SU-DHL-6 (cell line): ENCODE measurements at regions not wholly inside any gene's neighbourhood (a gene's known extent, or its start where the extent isn't known, plus 50 kb on each side); places are given as distances from the start of the nearest gene placed in this dataset.

Experiments
- H2AFZ ChIP-seq: fragments of 200-600 bp; sonication (generic); 2 replicates; pipeline ENCODE4 v1.6.1; 2014; ENCODE audit warnings: low read depth, mild to moderate bottlenecking, moderate library complexity, mixed read lengths, antibody characterized with exemption, low read length; ENCODE audit not compliant: severe bottlenecking
- H3F3A ChIP-seq: fragments of 200-600 bp; shearing (Covaris generic); 2 replicates; pipeline ENCODE4 v1.6.0; 2016; ENCODE audit warnings: antibody characterized with exemption, mild to moderate bottlenecking; ENCODE audit not compliant: insufficient read depth
- H3K27ac ChIP-seq: fragments of 200-600 bp; sonication (generic); 2 replicates; pipeline ENCODE4 v1.5.1; 2016; ENCODE audit warnings: low read depth, mild to moderate bottlenecking, low read length, moderate library complexity, mixed read lengths
- H3K27me3 ChIP-seq: fragments of 200-600 bp; sonication (generic), shearing (Covaris generic); 2 replicates; pipeline ENCODE4 v1.6.0; 2014; ENCODE audit warnings: mild to moderate bottlenecking, low read length
- H3K36me3 ChIP-seq: fragments of 200-600 bp; sonication (generic); 2 replicates; pipeline ENCODE4 v1.6.1; 2014; ENCODE audit warnings: mild to moderate bottlenecking, low read length, mixed read lengths
- H3K4me2 ChIP-seq: fragments of 300-600, 200-600 bp; shearing (Covaris generic), sonication (generic); 2 replicates; pipeline ENCODE4 v1.6.0; 2014; ENCODE audit warnings: low read length, low read depth, mild to moderate bottlenecking; ENCODE audit not compliant: poor library complexity, severe bottlenecking
- H3K4me3 ChIP-seq: fragments of 200-600 bp; sonication (generic); 2 replicates; pipeline ENCODE4 v1.5.1; 2014; ENCODE audit warnings: antibody characterized with exemption, low read length, mild to moderate bottlenecking, mixed read lengths; ENCODE audit not compliant: insufficient read depth, poor library complexity, severe bottlenecking
- H3K79me2 ChIP-seq: fragments of 200-600 bp; sonication (generic); 2 replicates; pipeline ENCODE4 v1.6.1; 2014; ENCODE audit warnings: mild to moderate bottlenecking, low read length, moderate library complexity; ENCODE audit not compliant: insufficient read depth
- H3K9ac ChIP-seq: fragments of 200-600 bp; sonication (generic); 2 replicates; pipeline ENCODE4 v1.7.0; 2014; ENCODE audit warnings: mild to moderate bottlenecking, low read length
- H3K9me2 ChIP-seq: fragments of 200-600 bp; sonication (generic); replicated peaks from 2 replicates; pipeline ENCODE4 v1.6.1; 2014; ENCODE audit warnings: low read length; ENCODE audit not compliant: insufficient read depth
- H3K9me3 ChIP-seq: fragments of 200-600 bp; sonication (generic); 2 replicates; pipeline ENCODE4 v1.6.1; 2014; ENCODE audit warnings: low read length, mixed read lengths; ENCODE audit not compliant: insufficient read depth
- H4K20me1 ChIP-seq: fragments of 200-600 bp; sonication (generic); 2 replicates; pipeline ENCODE4 v1.6.1; 2014; ENCODE audit warnings: low read depth, mild to moderate bottlenecking, antibody characterized with exemption, low read length, moderate library complexity, mixed read lengths
- CTCF ChIP-seq: fragments of 200-600 bp; sonication (generic); IDR thresholded peaks from one replicate; pipeline ENCODE4 v1.5.1; 2017; ENCODE audit warnings: antibody characterized with exemption, mild to moderate bottlenecking, low read length, moderate library complexity; ENCODE audit not compliant: insufficient read depth, poor library complexity, severe bottlenecking
- EZH2phosphoT487 ChIP-seq: fragments of 200-600 bp; sonication (generic), shearing (Covaris generic); conservative IDR thresholded peaks from 2 replicates; pipeline ENCODE4 v1.6.1; 2018; ENCODE audit warnings: mild to moderate bottlenecking, antibody characterized with exemption, low read length, moderate library complexity, mixed read lengths

- Histone ChIP-seq H2AFZ (no peak overlapping the region), H3K4me2 (no peak overlapping the region), H3K27ac (no peak overlapping the region), H3F3A (no peaks in the 10 kb centered on the region), H3K36me3 (no peaks in the 10 kb centered on the region), H3K9ac (no peak overlapping the region), H3K9me2 (no peaks in the 10 kb centered on the region), H3K4me3 (no peak overlapping the region), H4K20me1 (no peaks in the 10 kb centered on the region), H3K79me2 (no peaks in the 10 kb centered on the region), H3K9me3 (peaks cover 9% of the 10 kb centered on the region), H3K27me3 (no peaks in the 10 kb centered on the region)
- TF ChIP-seq EZH2phosphoT487: no peak
- TF ChIP-seq CTCF: no peak
Measured at GRCh38 chr5:28430565-28431178, 1392.3 kb upstream of the CDH9 start.

GRCh38 chr5:28421141-28421540, 1382.8 kb upstream of the CDH9 start:
- no peaks in the 10 kb centered on the region for H3K79me2 ChIP-seq
- no peak overlapping the region for H3K27ac ChIP-seq
- no peaks in the 10 kb centered on the region for H4K20me1 ChIP-seq
- H3K27me3 ChIP-seq: no peaks in the 10 kb centered on the region
- no peak overlapping the region for H2AFZ ChIP-seq
- TF ChIP-seq CTCF (no peak), EZH2phosphoT487 (no peak)
- H3K9ac ChIP-seq: no peak overlapping the region
- H3K9me2 ChIP-seq: no peaks in the 10 kb centered on the region
- H3K9me3 ChIP-seq: peaks cover 3% of the 10 kb centered on the region
- no peak overlapping the region for H3K4me2 ChIP-seq
- H3K4me3 ChIP-seq: no peak overlapping the region
- H3K36me3 ChIP-seq: no peaks in the 10 kb centered on the region
- H3F3A ChIP-seq: no peaks in the 10 kb centered on the region

GRCh38 chr5:28415791-28416443, 1377.5 kb upstream of the CDH9 start:
- no peaks in the 10 kb centered on the region for H3K79me2 ChIP-seq
- TF ChIP-seq CTCF: no peak
- no peak for TF ChIP-seq EZH2phosphoT487
- no peak overlapping the region for H2AFZ ChIP-seq
- no peak overlapping the region for H3K4me2 ChIP-seq
- H3K36me3 ChIP-seq: no peaks in the 10 kb centered on the region
- no peaks in the 10 kb centered on the region for H3K27me3 ChIP-seq
- H3K9me3 ChIP-seq: no peaks in the 10 kb centered on the region
- H3F3A ChIP-seq: no peaks in the 10 kb centered on the region
- H3K4me3 ChIP-seq: no peak overlapping the region
- H3K27ac ChIP-seq: no peak overlapping the region
- H3K9ac ChIP-seq: no peak overlapping the region
- H4K20me1 ChIP-seq: no peaks in the 10 kb centered on the region
- H3K9me2 ChIP-seq: no peaks in the 10 kb centered on the region
